K562 (cell line): ENCODE measurements at regions not wholly inside any gene's neighbourhood (a gene's known extent, or its start where the extent isn't known, plus 50 kb on each side); places are given as distances from the start of the nearest gene placed in this dataset.

Source experiments
- CTBP1 ChIP-seq: fragments of 450-650 bp; IDR thresholded peaks from 2 replicates; pipeline ENCODE4 v1.6.1; 2016; ENCODE audit warnings: borderline replicate concordance
- DMBX1 ChIP-seq: fragments of 250-450 bp; sonication (Bioruptor Pico); IDR thresholded peaks from 2 replicates; pipeline ENCODE4 v1.8.0; 2022; ENCODE audit warnings: inconsistent platforms, mild to moderate bottlenecking, moderate library complexity, borderline replicate concordance
- GATAD2B ChIP-seq: fragments of 450-650 bp; IDR thresholded peaks from 2 replicates; pipeline ENCODE4 v1.6.1; 2017; ENCODE audit warnings: mild to moderate bottlenecking, borderline replicate concordance
- GTF2F1 ChIP-seq: IDR thresholded peaks from 2 replicates; pipeline ENCODE4 v1.6.1; 2011; ENCODE audit warnings: low read depth, low read length, improper control_type of control experiment
- ILF3 ChIP-seq: fragments of 450-650 bp; IDR thresholded peaks from 2 replicates; pipeline ENCODE4 v1.6.1; 2018; ENCODE audit warnings: antibody characterized with exemption, mild to moderate bottlenecking, moderate library complexity, borderline replicate concordance
- KDM2B ChIP-seq: fragments of 250-450 bp; sonication (Bioruptor Pico); IDR thresholded peaks from 2 replicates; pipeline ENCODE4 v1.8.0; 2021; ENCODE audit warnings: mild to moderate bottlenecking, moderate library complexity
- KLF1 ChIP-seq: fragments of 450-650 bp; IDR thresholded peaks from 2 replicates; pipeline ENCODE4 v1.6.1; 2016; ENCODE audit warnings: missing genetic modification characterization, missing compliant biosample characterization
- SETDB1 ChIP-seq: IDR thresholded peaks from one replicate; pipeline ENCODE4 v1.6.1; 2012; ENCODE audit warnings: low read length, control low read depth, inconsistent platforms
- TEAD4 ChIP-seq, 2 experiments: sonication (generic) in 1 of 2; formaldehyde crosslinking in 1 of 2; IDR thresholded peaks; 2 replicates each; pipeline versions ENCODE4 v1.6.1 to v1.8.0; 2012 to 2022; ENCODE audit warnings: borderline replicate concordance in 1 of 2, inconsistent platforms in 1 of 2, low read length in 1 of 2, mild to moderate bottlenecking in 1 of 2, missing genetic modification reagents in 1 of 2
- ZNF41 ChIP-seq: fragments of 250-450 bp; sonication (Bioruptor Pico); conservative IDR thresholded peaks from 2 replicates; pipeline ENCODE4 v1.4.0; 2020; ENCODE audit warnings: mild to moderate bottlenecking
- TF ChIP-seq, protein P1 (sequence below), 3 experiments: IDR thresholded peaks in 2 of 3; conservative IDR thresholded peaks in 1 of 3; 2 replicates each; pipeline ENCODE4 v1.5.1; 2011 to 2012; ENCODE audit warnings: low read length in 3 of 3, mild to moderate bottlenecking in 3 of 3, control low read depth in 2 of 3, improper control_type of control experiment in 1 of 3, inconsistent platforms in 1 of 3, low read depth in 1 of 3, mixed read lengths in 1 of 3, moderate library complexity in 1 of 3; ENCODE audit not compliant: insufficient read depth in 2 of 3
- TF ChIP-seq, protein P2 (sequence below), 2 experiments: IDR thresholded peaks in 1 of 2; conservative IDR thresholded peaks in 1 of 2; 2 replicates each; pipeline ENCODE4 v1.6.1; 2016; ENCODE audit warnings: low read depth in 2 of 2, mild to moderate bottlenecking in 1 of 2, missing compliant biosample characterization in 1 of 2, missing genetic modification characterization in 1 of 2, moderate library complexity in 1 of 2
- TF ChIP-seq, protein P3 (sequence below): sonication (generic); formaldehyde crosslinking; IDR thresholded peaks from 2 replicates; pipeline ENCODE4 v1.8.0; 2022; ENCODE audit warnings: missing genetic modification reagents, mild to moderate bottlenecking, moderate library complexity, borderline replicate concordance
- TF ChIP-seq, protein P4 (sequence below): fragments of 450-650 bp; formaldehyde crosslinking; IDR thresholded peaks from 2 replicates; pipeline ENCODE4 v1.4.0; 2020; ENCODE audit warnings: mild to moderate bottlenecking

DNA sequence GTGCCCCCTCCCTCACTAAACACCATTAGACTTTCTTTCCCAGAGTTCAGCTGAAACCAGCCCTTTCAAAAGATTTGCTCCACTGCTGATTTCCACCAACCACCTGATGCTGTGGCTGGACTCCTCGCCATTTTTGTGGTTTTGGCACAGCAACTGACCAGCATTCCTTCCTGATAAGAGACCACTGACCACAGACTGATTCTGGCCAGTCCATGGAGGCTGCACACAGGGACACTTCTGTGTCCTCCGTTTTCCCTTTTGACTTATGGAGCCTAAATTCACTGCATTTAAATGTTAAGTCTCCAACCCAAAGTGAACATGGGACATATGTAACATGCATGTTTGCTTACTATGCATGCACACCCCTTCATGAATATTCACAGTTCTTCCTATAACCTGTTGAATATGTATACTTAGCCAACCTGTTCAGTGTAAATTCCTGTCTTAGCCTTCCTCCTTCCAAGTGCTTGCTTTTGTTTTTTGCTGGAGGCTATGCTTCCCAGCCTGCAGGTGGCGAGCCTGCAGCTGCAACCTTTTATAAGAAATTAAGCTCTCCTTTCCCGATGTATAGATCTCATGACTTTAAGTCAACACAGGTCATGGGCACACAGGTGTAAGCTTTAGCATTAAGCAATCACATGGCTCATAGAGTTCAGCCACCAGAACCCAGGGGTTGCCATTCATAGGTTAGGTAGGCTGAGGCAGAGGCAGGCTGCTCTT lies 78.7 kb downstream of the ACTL7B start (continued):
- TF ChIP-seq, protein P1, sequence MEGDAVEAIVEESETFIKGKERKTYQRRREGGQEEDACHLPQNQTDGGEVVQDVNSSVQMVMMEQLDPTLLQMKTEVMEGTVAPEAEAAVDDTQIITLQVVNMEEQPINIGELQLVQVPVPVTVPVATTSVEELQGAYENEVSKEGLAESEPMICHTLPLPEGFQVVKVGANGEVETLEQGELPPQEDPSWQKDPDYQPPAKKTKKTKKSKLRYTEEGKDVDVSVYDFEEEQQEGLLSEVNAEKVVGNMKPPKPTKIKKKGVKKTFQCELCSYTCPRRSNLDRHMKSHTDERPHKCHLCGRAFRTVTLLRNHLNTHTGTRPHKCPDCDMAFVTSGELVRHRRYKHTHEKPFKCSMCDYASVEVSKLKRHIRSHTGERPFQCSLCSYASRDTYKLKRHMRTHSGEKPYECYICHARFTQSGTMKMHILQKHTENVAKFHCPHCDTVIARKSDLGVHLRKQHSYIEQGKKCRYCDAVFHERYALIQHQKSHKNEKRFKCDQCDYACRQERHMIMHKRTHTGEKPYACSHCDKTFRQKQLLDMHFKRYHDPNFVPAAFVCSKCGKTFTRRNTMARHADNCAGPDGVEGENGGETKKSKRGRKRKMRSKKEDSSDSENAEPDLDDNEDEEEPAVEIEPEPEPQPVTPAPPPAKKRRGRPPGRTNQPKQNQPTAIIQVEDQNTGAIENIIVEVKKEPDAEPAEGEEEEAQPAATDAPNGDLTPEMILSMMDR (IDR thresholded peaks at IDR 0.05 in 2 of 3, conservative IDR thresholded peaks at IDR 0.05 in 1 of 3; ENCODE audit: insufficient read depth in 2 of 3, low read depth in 1 of 3, low read length in 3 of 3) = peak in 1 of 3 experiments; percentile 24; a peak in 1 of 6 replicates
- TF ChIP-seq, protein P2, sequence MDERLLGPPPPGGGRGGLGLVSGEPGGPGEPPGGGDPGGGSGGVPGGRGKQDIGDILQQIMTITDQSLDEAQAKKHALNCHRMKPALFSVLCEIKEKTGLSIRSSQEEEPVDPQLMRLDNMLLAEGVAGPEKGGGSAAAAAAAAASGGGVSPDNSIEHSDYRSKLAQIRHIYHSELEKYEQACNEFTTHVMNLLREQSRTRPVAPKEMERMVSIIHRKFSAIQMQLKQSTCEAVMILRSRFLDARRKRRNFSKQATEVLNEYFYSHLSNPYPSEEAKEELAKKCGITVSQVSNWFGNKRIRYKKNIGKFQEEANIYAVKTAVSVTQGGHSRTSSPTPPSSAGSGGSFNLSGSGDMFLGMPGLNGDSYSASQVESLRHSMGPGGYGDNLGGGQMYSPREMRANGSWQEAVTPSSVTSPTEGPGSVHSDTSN (CRISPR knock-in tag; IDR thresholded peaks at IDR 0.05; ENCODE audit: low read depth) = no peak
- TF ChIP-seq, protein P2 (tag; conservative IDR thresholded peaks at IDR 0.05; ENCODE audit: low read depth) = no peak
- TF ChIP-seq ZNF41 (CRISPR knock-in tag) (no peak), GTF2F1 (no peak), ILF3 (no peak), KLF1 (no peak), DMBX1 (CRISPR knock-in tag) (no peak), SETDB1 (no peak), CTBP1 (peak; percentile 24; the same call in 1 of the 2 replicates), GATAD2B (no peak), KDM2B (no peak), TEAD4 (IDR thresholded peaks at IDR 0.05; ENCODE audit: low read length) (peak; percentile 90), TEAD4 (CRISPR knock-in tag; IDR thresholded peaks at IDR 0.05; ENCODE audit: borderline replicate concordance) (no peak)
- TF ChIP-seq, protein P3, sequence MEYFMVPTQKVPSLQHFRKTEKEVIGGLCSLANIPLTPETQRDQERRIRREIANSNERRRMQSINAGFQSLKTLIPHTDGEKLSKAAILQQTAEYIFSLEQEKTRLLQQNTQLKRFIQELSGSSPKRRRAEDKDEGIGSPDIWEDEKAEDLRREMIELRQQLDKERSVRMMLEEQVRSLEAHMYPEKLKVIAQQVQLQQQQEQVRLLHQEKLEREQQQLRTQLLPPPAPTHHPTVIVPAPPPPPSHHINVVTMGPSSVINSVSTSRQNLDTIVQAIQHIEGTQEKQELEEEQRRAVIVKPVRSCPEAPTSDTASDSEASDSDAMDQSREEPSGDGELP (CRISPR knock-in tag) = peak; percentile 49; the same call in 1 of the 2 replicates
- TF ChIP-seq, protein P4, sequence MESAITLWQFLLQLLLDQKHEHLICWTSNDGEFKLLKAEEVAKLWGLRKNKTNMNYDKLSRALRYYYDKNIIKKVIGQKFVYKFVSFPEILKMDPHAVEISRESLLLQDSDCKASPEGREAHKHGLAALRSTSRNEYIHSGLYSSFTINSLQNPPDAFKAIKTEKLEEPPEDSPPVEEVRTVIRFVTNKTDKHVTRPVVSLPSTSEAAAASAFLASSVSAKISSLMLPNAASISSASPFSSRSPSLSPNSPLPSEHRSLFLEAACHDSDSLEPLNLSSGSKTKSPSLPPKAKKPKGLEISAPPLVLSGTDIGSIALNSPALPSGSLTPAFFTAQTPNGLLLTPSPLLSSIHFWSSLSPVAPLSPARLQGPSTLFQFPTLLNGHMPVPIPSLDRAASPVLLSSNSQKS (CRISPR knock-in tag) = no peak
